ENCODE measurements at regions not wholly inside any gene's neighbourhood (a gene's known extent, or its start where the extent isn't known, plus 50 kb on each side); places are given as distances from the start of the nearest gene placed in this dataset.

DNA sequence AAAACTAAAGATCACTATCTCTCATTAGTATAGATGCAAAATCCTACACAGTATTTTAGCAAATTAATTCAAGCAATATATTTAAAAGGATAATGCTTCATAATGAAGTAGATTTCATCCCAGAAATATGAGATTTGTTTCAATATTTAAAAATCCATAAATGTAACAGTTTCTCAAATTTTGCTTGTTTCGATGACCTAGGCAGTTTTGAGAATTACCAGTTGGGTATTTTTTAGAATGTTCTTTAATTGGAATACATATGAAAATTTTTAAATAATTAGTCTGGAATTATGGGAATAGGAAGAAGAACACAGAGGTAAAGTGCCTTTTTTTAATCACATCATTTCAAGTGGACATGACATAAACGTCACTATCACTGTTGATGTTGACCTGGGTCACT is 192.3 kb downstream of the FBXO8 start:
- ChIA-PET POLR2A (no interaction called here), CTCF (no interaction called here)
- TF ChIP-seq SUZ12 (IDR thresholded peaks at IDR 0.05) (no peak), BHLHE40 (IDR thresholded peaks at IDR 0.05; ENCODE audit: borderline replicate concordance) (no peak)
- DNase-seq (ENCODE audit: extremely low spot score), result no peak

DNA sequence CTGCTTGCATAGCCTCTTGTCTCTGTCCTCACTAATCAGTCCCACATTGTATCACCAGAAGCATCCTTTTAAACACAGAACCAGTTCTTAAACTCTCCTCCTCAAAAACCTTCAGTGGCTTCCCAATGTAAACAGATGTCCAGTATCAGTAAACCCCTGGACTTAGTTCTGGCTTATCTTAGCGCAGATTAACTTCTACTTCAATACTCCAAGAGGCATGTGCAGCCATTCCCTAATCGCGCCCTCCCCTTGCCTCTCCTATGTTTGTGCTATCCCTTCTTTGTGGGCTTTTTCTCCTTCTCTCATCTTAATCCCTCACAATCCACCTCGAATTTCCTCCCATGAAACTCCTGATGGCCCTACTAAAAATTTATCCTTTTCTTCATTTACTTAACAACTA is 193.8 kb downstream of the FBXO8 start:
- no peak for TF ChIP-seq LEF1 (IDR thresholded peaks at IDR 0.05; ENCODE audit: borderline replicate concordance)
- TF ChIP-seq SP1 (IDR thresholded peaks at IDR 0.05), result no peak
- TF ChIP-seq FOXK2 (IDR thresholded peaks at IDR 0.05), result no peak
- no peak for TF ChIP-seq TARDBP (IDR thresholded peaks at IDR 0.05)
- no peak for TF ChIP-seq ZNF384 (IDR thresholded peaks at IDR 0.05)
- TF ChIP-seq ELF4 (IDR thresholded peaks at IDR 0.05), result no peak
- no peak for TF ChIP-seq PKNOX1 (IDR thresholded peaks at IDR 0.05)
- TF ChIP-seq CTBP1 (IDR thresholded peaks at IDR 0.05; ENCODE audit: borderline replicate concordance), result no peak
- no peak for TF ChIP-seq FOXM1 (IDR thresholded peaks at IDR 0.05; ENCODE audit: borderline replicate concordance)
- TF ChIP-seq FOXA1 (IDR thresholded peaks at IDR 0.05), result no peak
- no peak for TF ChIP-seq BHLHE40 (IDR thresholded peaks at IDR 0.05; ENCODE audit: borderline replicate concordance)
- TF ChIP-seq HDGF (IDR thresholded peaks at IDR 0.05; ENCODE audit: borderline replicate concordance), result no peak
- no peak for DNase-seq (ENCODE audit: extremely low spot score)
- CTCF ChIA-PET, result no interaction called here
- POLR2A ChIA-PET, result no interaction called here

DNA sequence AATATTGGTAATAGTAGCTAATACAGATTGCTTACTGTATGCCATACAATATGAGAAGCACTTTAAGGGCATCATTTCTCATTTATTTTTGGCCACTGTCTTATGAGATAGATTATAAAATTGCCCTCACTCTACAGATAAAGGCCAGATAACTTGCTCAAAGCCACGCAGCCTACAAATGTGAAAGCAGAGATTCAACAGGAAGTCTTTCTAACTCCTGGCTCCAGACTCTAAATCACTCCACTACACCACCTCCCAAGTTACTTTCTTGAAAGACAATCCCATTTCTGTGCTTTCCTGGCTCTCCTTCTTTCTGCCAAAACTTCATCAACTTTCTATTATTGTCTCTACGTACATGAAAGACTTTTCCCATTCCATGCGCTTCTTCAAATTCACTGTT is 194.7 kb downstream of the FBXO8 start:
- ChIA-PET POLR2A (no interaction called here), CTCF (no interaction called here)
- DNase-seq (ENCODE audit: extremely low spot score), result no peak
- TF ChIP-seq CTBP1 (IDR thresholded peaks at IDR 0.05; ENCODE audit: borderline replicate concordance) (no peak), L3MBTL2 (conservative IDR thresholded peaks at IDR 0.05) (no peak), ARNT (IDR thresholded peaks at IDR 0.05) (no peak), FOXA1 (IDR thresholded peaks at IDR 0.05) (no peak), ZNF384 (IDR thresholded peaks at IDR 0.05) (no peak), SUZ12 (IDR thresholded peaks at IDR 0.05) (no peak), BHLHE40 (IDR thresholded peaks at IDR 0.05; ENCODE audit: borderline replicate concordance) (no peak), PKNOX1 (IDR thresholded peaks at IDR 0.05) (no peak), NFRKB (IDR thresholded peaks at IDR 0.05) (no peak), TARDBP (IDR thresholded peaks at IDR 0.05) (no peak)

DNA sequence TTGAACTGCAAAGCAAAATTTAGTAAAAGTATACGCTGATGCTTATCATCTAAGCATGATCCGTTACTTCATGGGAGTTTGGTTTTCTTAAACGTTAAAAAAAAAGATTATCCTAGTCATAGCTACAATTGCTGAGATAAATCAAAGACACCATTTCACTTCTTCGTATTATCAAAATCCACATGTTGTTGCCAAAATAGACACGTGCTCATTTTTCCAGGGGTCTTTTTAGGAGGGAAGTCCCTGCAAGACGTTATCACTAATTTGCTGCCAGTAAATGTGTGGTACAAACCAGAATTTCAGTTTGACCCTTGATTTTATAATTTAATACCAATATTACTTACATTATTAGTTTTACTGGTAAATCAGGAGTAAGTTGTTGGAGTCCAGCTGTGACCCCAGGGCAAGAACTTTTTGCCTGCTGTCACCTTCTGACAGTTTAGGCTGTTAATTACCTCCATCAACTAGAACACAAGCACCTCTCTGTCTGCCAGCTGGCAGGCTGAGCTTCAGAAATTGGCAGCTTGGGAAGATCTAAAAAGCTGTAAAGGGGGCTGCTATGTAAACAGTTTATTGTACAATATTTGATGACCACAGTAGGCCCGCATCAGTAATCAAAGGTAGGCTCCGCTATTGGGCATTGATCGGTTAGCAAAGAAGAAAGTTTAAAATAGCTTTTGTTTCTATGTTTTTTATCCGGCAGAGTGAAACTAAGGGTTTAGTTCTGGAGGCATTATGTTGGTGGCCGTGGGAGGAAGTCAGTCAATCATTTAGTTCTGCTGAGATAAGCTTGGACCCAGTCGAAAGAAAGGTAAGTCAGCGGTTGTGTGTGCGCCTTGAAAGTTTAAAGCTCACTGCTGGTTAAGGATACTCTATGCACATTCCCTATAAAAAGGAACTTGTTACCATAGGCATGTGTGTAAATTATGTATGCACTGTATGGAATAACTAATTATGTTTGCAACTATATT is 196.4 kb downstream of the FBXO8 start:
- no peak for TF ChIP-seq ARNT (IDR thresholded peaks at IDR 0.05)
- TF ChIP-seq BHLHE40 (IDR thresholded peaks at IDR 0.05; ENCODE audit: borderline replicate concordance), result no peak
- TF ChIP-seq FOXM1 (IDR thresholded peaks at IDR 0.05; ENCODE audit: borderline replicate concordance), result no peak
- no peak for TF ChIP-seq LEF1 (IDR thresholded peaks at IDR 0.05; ENCODE audit: borderline replicate concordance)
- TF ChIP-seq L3MBTL2 (conservative IDR thresholded peaks at IDR 0.05), result no peak
- no peak for TF ChIP-seq NFRKB (IDR thresholded peaks at IDR 0.05)
- TF ChIP-seq ZNF384 (IDR thresholded peaks at IDR 0.05), result no peak
- TF ChIP-seq TARDBP (IDR thresholded peaks at IDR 0.05), result no peak
- TF ChIP-seq PKNOX1 (IDR thresholded peaks at IDR 0.05), result no peak
- no peak for TF ChIP-seq SUZ12 (IDR thresholded peaks at IDR 0.05)
- no peak for TF ChIP-seq SP1 (IDR thresholded peaks at IDR 0.05)
- no peak for TF ChIP-seq CTBP1 (IDR thresholded peaks at IDR 0.05; ENCODE audit: borderline replicate concordance)
- TF ChIP-seq ELF4 (IDR thresholded peaks at IDR 0.05), result no peak
- TF ChIP-seq FOXK2 (IDR thresholded peaks at IDR 0.05), result no peak
- TF ChIP-seq HDGF (IDR thresholded peaks at IDR 0.05; ENCODE audit: borderline replicate concordance), result no peak
- TF ChIP-seq FOXA1 (IDR thresholded peaks at IDR 0.05), result no peak
- POLR2A ChIA-PET, result no interaction called here
- CTCF ChIA-PET, result no interaction called here
- no peak for DNase-seq (ENCODE audit: extremely low spot score)

GRCh38 chr4:174084981-174085380 is 198.5 kb downstream of the FBXO8 start:
- ChIA-PET POLR2A (no interaction called here), CTCF (no interaction called here)
- DNase-seq (ENCODE audit: extremely low spot score), result no peak
- TF ChIP-seq SUZ12 (IDR thresholded peaks at IDR 0.05) (no peak), BHLHE40 (IDR thresholded peaks at IDR 0.05; ENCODE audit: borderline replicate concordance) (no peak), FOXM1 (IDR thresholded peaks at IDR 0.05; ENCODE audit: borderline replicate concordance) (no peak), CTBP1 (IDR thresholded peaks at IDR 0.05; ENCODE audit: borderline replicate concordance) (no peak), FOXA1 (IDR thresholded peaks at IDR 0.05) (no peak), SP1 (IDR thresholded peaks at IDR 0.05) (no peak)

GRCh38 chr4:174084542-174084941 is 198.9 kb downstream of the FBXO8 start:
- TF ChIP-seq PKNOX1 (IDR thresholded peaks at IDR 0.05), result no peak
- no peak for TF ChIP-seq TARDBP (IDR thresholded peaks at IDR 0.05)
- TF ChIP-seq ELF4 (IDR thresholded peaks at IDR 0.05), result no peak
- no peak for TF ChIP-seq CTBP1 (IDR thresholded peaks at IDR 0.05; ENCODE audit: borderline replicate concordance)
- no peak for TF ChIP-seq SUZ12 (IDR thresholded peaks at IDR 0.05)
- no peak for TF ChIP-seq FOXK2 (IDR thresholded peaks at IDR 0.05)
- no peak for TF ChIP-seq BHLHE40 (IDR thresholded peaks at IDR 0.05; ENCODE audit: borderline replicate concordance)
- TF ChIP-seq FOXM1 (IDR thresholded peaks at IDR 0.05; ENCODE audit: borderline replicate concordance), result no peak
- no peak for TF ChIP-seq SP1 (IDR thresholded peaks at IDR 0.05)
- no peak for TF ChIP-seq LEF1 (IDR thresholded peaks at IDR 0.05; ENCODE audit: borderline replicate concordance)
- TF ChIP-seq ZNF384 (IDR thresholded peaks at IDR 0.05), result no peak
- TF ChIP-seq ARNT (IDR thresholded peaks at IDR 0.05), result no peak
- no peak for TF ChIP-seq L3MBTL2 (conservative IDR thresholded peaks at IDR 0.05)
- no peak for TF ChIP-seq FOXA1 (IDR thresholded peaks at IDR 0.05)
- TF ChIP-seq NFRKB (IDR thresholded peaks at IDR 0.05), result no peak
- no peak for TF ChIP-seq HDGF (IDR thresholded peaks at IDR 0.05; ENCODE audit: borderline replicate concordance)
- no peak for DNase-seq (ENCODE audit: extremely low spot score)
- ChIA-PET CTCF (no interaction called here), POLR2A (no interaction called here)

All from HEK293T (cell line).